Activated T-helper 1 cell treated with anti-CD3 and anti-CD28 coated beads, Interleukin-12 subunit alpha, Interleukin-12 subunit beta, Interleukin-2, Interleukin-4 antibody, amounts not matched to agents 30 ng/mL and 10 ng/mL and 1 ng/mL, durations not matched to agents 14 hours and 24 hours and 36 hours (primary cell): ENCODE measurements at regions not wholly inside any gene's neighbourhood (a gene's known extent, or its start where the extent isn't known, plus 50 kb on each side); places are given as distances from the start of the nearest gene placed in this dataset.

Experiments used
- DNase-seq: peaks from one replicate; pipeline ENCODE4 v3.0.0; 2021; ENCODE audit warnings: low spot score
- H3K27ac Mint-ChIP-seq: one replicate; pipeline ENCODE4 v1.8.0; 2021; ENCODE audit warnings: mild to moderate bottlenecking, mixed read lengths
- H3K27me3 Mint-ChIP-seq: one replicate; pipeline ENCODE4 v1.8.0; 2022; ENCODE audit warnings: mild to moderate bottlenecking, moderate library complexity, mixed read lengths; ENCODE audit not compliant: insufficient read depth
- H3K36me3 Mint-ChIP-seq: one replicate; pipeline ENCODE4 v1.8.0; 2021; ENCODE audit warnings: low read depth, mixed read lengths
- H3K4me1 Mint-ChIP-seq: one replicate; pipeline ENCODE4 v1.8.0; 2021; ENCODE audit warnings: low read depth, mixed read lengths
- H3K4me3 Mint-ChIP-seq: one replicate; pipeline ENCODE4 v1.8.0; 2021; ENCODE audit warnings: mild to moderate bottlenecking, moderate library complexity, mixed read lengths
- H3K9me3 Mint-ChIP-seq: one replicate; pipeline ENCODE4 v1.8.0; 2021; ENCODE audit warnings: mixed read lengths
- intact Hi-C: fragments of 100-400 bp; cut with micrococcal nuclease; formaldehyde crosslinking; loops from one replicate; pipeline ENCODE4 v1.15.1; 2024

GRCh38 chr14:22481546-22481945 lies 107.5 kb downstream of the DAD1 start:
- Mint-ChIP-seq H3K36me3 (peaks cover 7% of the 10 kb centered on the region), H3K27ac (peak overlapping the region; percentile 86), H3K9me3 (no peaks in the 10 kb centered on the region), H3K4me3 (peak overlapping the region; percentile 91), H3K4me1 (no peaks in the 10 kb centered on the region), H3K27me3 (no peaks in the 10 kb centered on the region)
- intact Hi-C loops: no loop called here
- DNase-seq: no peak

- no peaks in the 10 kb centered on the region for H3K9me3 Mint-ChIP-seq
- H3K4me3 Mint-ChIP-seq: peak overlapping the region; percentile 91
- no peaks in the 10 kb centered on the region for H3K27me3 Mint-ChIP-seq
- H3K4me1 Mint-ChIP-seq: no peaks in the 10 kb centered on the region
- peaks cover 3% of the 10 kb centered on the region for H3K36me3 Mint-ChIP-seq
- H3K27ac Mint-ChIP-seq: peak overlapping the region; percentile 55
- intact Hi-C loops: loop anchor here (5.0 kb wide), 1 partner anchor 93 kb away; no protein-coding TSS in a partner anchor
- DNase-seq: no peak
These were observed 109.1 kb downstream of the DAD1 start for GRCh38 chr14:22479776-22480464.

GRCh38 chr14:22479132-22479531 lies 109.9 kb downstream of the DAD1 start:
- intact Hi-C loops: loop anchor here (5.0 kb wide), 1 partner anchor 92 kb away; no protein-coding TSS in a partner anchor
- Mint-ChIP-seq H3K27me3 (no peaks in the 10 kb centered on the region), H3K4me3 (peak overlapping the region; percentile 91), H3K27ac (peak overlapping the region; percentile 44), H3K4me1 (no peaks in the 10 kb centered on the region), H3K9me3 (no peaks in the 10 kb centered on the region), H3K36me3 (peaks cover 2% of the 10 kb centered on the region)
- DNase-seq: no peak

GRCh38 chr14:22478670-22479069 lies 110.4 kb downstream of the DAD1 start:
- H3K27ac Mint-ChIP-seq: no peak overlapping the region
- intact Hi-C loops: loop anchor here (5.0 kb wide), 1 partner anchor 91 kb away; no protein-coding TSS in a partner anchor

GRCh38 chr14:22478247-22478646 lies 110.8 kb downstream of the DAD1 start:
- Mint-ChIP-seq H3K27me3 (no peaks in the 10 kb centered on the region), H3K36me3 (peaks cover 2% of the 10 kb centered on the region), H3K9me3 (no peaks in the 10 kb centered on the region), H3K27ac (no peak overlapping the region), H3K4me3 (no peak overlapping the region), H3K4me1 (no peaks in the 10 kb centered on the region)
- no peak for DNase-seq
- intact Hi-C loops: loop anchor here (5.0 kb wide), 1 partner anchor 91 kb away; no protein-coding TSS in a partner anchor

More at GRCh38 chr14:22478670-22479069, 110.4 kb downstream of the DAD1 start:
- Mint-ChIP-seq H3K4me3 (peak overlapping the region; percentile 91), H3K36me3 (peaks cover 2% of the 10 kb centered on the region), H3K9me3 (no peaks in the 10 kb centered on the region), H3K4me1 (no peaks in the 10 kb centered on the region), H3K27me3 (no peaks in the 10 kb centered on the region)
- DNase-seq: no peak

- H3K27me3 Mint-ChIP-seq: no peaks in the 10 kb centered on the region
- intact Hi-C loops: loop anchor here (5.0 kb wide), 1 partner anchor 90 kb away; no protein-coding TSS in a partner anchor
- no peaks in the 10 kb centered on the region for H3K9me3 Mint-ChIP-seq
- DNase-seq: no peak
- peak overlapping the region; percentile 66 for H3K4me3 Mint-ChIP-seq
- no peaks in the 10 kb centered on the region for H3K4me1 Mint-ChIP-seq
- H3K27ac Mint-ChIP-seq: peak overlapping the region; percentile 48
- peaks cover 2% of the 10 kb centered on the region for H3K36me3 Mint-ChIP-seq
These were observed 111.3 kb downstream of the DAD1 start for GRCh38 chr14:22477569-22478194.

- DNase-seq: no peak
- no peaks in the 10 kb centered on the region for H3K27me3 Mint-ChIP-seq
- H3K27ac Mint-ChIP-seq: no peak overlapping the region
- H3K9me3 Mint-ChIP-seq: no peaks in the 10 kb centered on the region
- no peak overlapping the region for H3K4me3 Mint-ChIP-seq
- no peaks in the 10 kb centered on the region for H3K4me1 Mint-ChIP-seq
- intact Hi-C loops: loop anchor here (5.0 kb wide), 1 partner anchor 90 kb away; no protein-coding TSS in a partner anchor
- peaks cover 2% of the 10 kb centered on the region for H3K36me3 Mint-ChIP-seq
These were observed 112.1 kb downstream of the DAD1 start for GRCh38 chr14:22476887-22477286.

GRCh38 chr14:22476005-22476751 lies 112.8 kb downstream of the DAD1 start:
- no peak for DNase-seq
- Mint-ChIP-seq H3K27ac (no peak overlapping the region), H3K36me3 (peaks cover 2% of the 10 kb centered on the region), H3K27me3 (no peaks in the 10 kb centered on the region), H3K9me3 (no peaks in the 10 kb centered on the region), H3K4me1 (no peaks in the 10 kb centered on the region), H3K4me3 (peak overlapping the region; percentile 49)
- intact Hi-C loops: loop anchor here (5.0 kb wide), 1 partner anchor 89 kb away; no protein-coding TSS in a partner anchor

- Mint-ChIP-seq H3K27me3 (no peaks in the 10 kb centered on the region), H3K4me1 (no peaks in the 10 kb centered on the region), H3K4me3 (peak overlapping the region; percentile 15), H3K27ac (no peak overlapping the region), H3K9me3 (no peaks in the 10 kb centered on the region), H3K36me3 (peaks cover 2% of the 10 kb centered on the region)
- DNase-seq: no peak
- intact Hi-C loops: loop anchor here (5.0 kb wide), 1 partner anchor 88 kb away; no protein-coding TSS in a partner anchor
These were observed 113.6 kb downstream of the DAD1 start for GRCh38 chr14:22475381-22475780.

- intact Hi-C loops: loop anchor here (5.0 kb wide), 1 partner anchor 88 kb away; no protein-coding TSS in a partner anchor
- no peak for DNase-seq
- Mint-ChIP-seq H3K36me3 (peaks cover 2% of the 10 kb centered on the region), H3K27ac (no peak overlapping the region), H3K9me3 (no peaks in the 10 kb centered on the region), H3K4me3 (peak overlapping the region; percentile 15), H3K4me1 (no peaks in the 10 kb centered on the region), H3K27me3 (no peaks in the 10 kb centered on the region)
These were observed 114.2 kb downstream of the DAD1 start for GRCh38 chr14:22474730-22475351.

GRCh38 chr14:22472935-22473854 lies 115.8 kb downstream of the DAD1 start:
- no peak for DNase-seq
- Mint-ChIP-seq H3K4me3 (no peak overlapping the region), H3K4me1 (no peaks in the 10 kb centered on the region), H3K27me3 (no peaks in the 10 kb centered on the region), H3K27ac (no peak overlapping the region), H3K36me3 (no peaks in the 10 kb centered on the region), H3K9me3 (no peaks in the 10 kb centered on the region)
- intact Hi-C loops: no loop called here
